ENCODE measurements at regions not wholly inside any gene's neighbourhood (a gene's known extent, or its start where the extent isn't known, plus 50 kb on each side); places are given as distances from the start of the nearest gene placed in this dataset.
"Not testable (repeated sequence)": the region's sequence is repeated elsewhere in the genome, so short reads cannot be mapped to it uniquely, and the experiment has no call there.

- no peak for DNase-seq
Measured at GRCh38 chr11:112656772-112657428, 304.3 kb upstream of the NCAM1 start.

GRCh38 chr11:112658431-112658878, 302.8 kb upstream of the NCAM1 start:
- no peak for DNase-seq

GRCh38 chr11:112661146-112661545, 300.1 kb upstream of the NCAM1 start:
- no peak for DNase-seq

GRCh38 chr11:112661571-112661970, 299.6 kb upstream of the NCAM1 start:
- no peak for DNase-seq

GRCh38 chr11:112662554-112662953, 298.7 kb upstream of the NCAM1 start:
- no peak for DNase-seq

- no peak for DNase-seq
Measured at GRCh38 chr11:112663947-112664634, 297.1 kb upstream of the NCAM1 start.

- DNase-seq: no peak
Measured at GRCh38 chr11:112665291-112665690, 295.9 kb upstream of the NCAM1 start.

GRCh38 chr11:112666253-112666652, 295.0 kb upstream of the NCAM1 start:
- no peak for DNase-seq

GRCh38 chr11:112670806-112671570, 290.2 kb upstream of the NCAM1 start:
- DNase-seq: no peak

GRCh38 chr11:112673401-112673800, 287.8 kb upstream of the NCAM1 start:
- DNase-seq: not testable (repeated sequence)

GRCh38 chr11:112685111-112685510, 276.1 kb upstream of the NCAM1 start:
- DNase-seq: no peak

GRCh38 chr11:112689851-112690250, 271.4 kb upstream of the NCAM1 start:
- DNase-seq: no peak

- no peak for DNase-seq
Measured at GRCh38 chr11:112693781-112694180, 267.4 kb upstream of the NCAM1 start.

GRCh38 chr11:112694245-112694644, 267.0 kb upstream of the NCAM1 start:
- DNase-seq: no peak

GRCh38 chr11:112694813-112695212, 266.4 kb upstream of the NCAM1 start:
- DNase-seq: peak; percentile 36

- no peak for DNase-seq
Measured at GRCh38 chr11:112697391-112698178, 263.6 kb upstream of the NCAM1 start.

- no peak for DNase-seq
Measured at GRCh38 chr11:112705148-112705547, 256.1 kb upstream of the NCAM1 start.

GRCh38 chr11:112706863-112707262, 254.4 kb upstream of the NCAM1 start:
- DNase-seq: no peak

- not testable (repeated sequence) for DNase-seq
Measured at GRCh38 chr11:112714340-112714739, 246.9 kb upstream of the NCAM1 start.

- no peak for DNase-seq
Measured at GRCh38 chr11:112715056-112715455, 246.2 kb upstream of the NCAM1 start.

GRCh38 chr11:112718483-112718882, 242.7 kb upstream of the NCAM1 start:
- DNase-seq: no peak

GRCh38 chr11:112719736-112720525, 241.3 kb upstream of the NCAM1 start:
- no peak for DNase-seq

Measured in NCI-H146 (cell line).